ENCODE measurements at regions not wholly inside any gene's neighbourhood (a gene's known extent, or its start where the extent isn't known, plus 50 kb on each side); places are given as distances from the start of the nearest gene placed in this dataset.

- TF ChIP-seq GATA2 (IDR thresholded peaks at IDR 0.05; ENCODE audit: low read depth, low read length), result no peak
- no peak for TF ChIP-seq GATA3 (IDR thresholded peaks at IDR 0.05; ENCODE audit: low read depth, low read length)
Observed at GRCh38 chr6:137277971-137278637, 58.9 kb upstream of the IFNGR1 start.
